ENCODE measurements at regions not wholly inside any gene's neighbourhood (a gene's known extent, or its start where the extent isn't known, plus 50 kb on each side); places are given as distances from the start of the nearest gene placed in this dataset.

GRCh38 chr19:33876192-33876591 is 79.5 kb downstream of the KCTD15 start:
- no peak for TF ChIP-seq CTCF (IDR thresholded peaks at IDR 0.05; ENCODE audit: extremely low read depth, missing control alignments)
- DNase-seq (ENCODE audit: low spot score) = no peak

DNA sequence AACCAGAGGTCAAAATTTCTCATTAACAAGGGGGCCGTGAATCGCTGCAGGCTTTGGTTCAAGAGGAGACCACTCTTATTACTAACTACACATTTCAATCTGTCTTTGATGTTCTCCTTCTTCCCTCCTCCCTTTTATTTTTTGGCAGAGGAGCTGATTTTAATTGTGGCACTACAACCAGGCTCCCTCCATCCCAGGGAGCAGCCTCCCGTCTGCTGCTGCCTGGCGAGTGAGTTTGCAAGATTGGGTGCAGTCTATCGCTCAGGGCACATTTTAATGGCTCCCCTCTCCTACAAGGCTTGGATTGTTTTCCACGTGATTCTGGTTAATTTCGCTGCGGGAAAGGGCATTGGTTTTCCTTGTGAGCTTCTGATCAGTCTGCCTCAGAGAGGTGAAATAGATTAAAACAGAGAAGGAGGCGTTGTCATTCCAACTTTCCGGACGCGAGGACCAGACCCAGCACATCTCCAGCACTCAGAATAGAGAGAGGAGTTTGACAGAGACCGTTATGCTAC is 81.4 kb downstream of the KCTD15 start:
- DNase-seq (ENCODE audit: low spot score) = no peak
- TF ChIP-seq CTCF (IDR thresholded peaks at IDR 0.05; ENCODE audit: extremely low read depth, missing control alignments) = no peak

DNA sequence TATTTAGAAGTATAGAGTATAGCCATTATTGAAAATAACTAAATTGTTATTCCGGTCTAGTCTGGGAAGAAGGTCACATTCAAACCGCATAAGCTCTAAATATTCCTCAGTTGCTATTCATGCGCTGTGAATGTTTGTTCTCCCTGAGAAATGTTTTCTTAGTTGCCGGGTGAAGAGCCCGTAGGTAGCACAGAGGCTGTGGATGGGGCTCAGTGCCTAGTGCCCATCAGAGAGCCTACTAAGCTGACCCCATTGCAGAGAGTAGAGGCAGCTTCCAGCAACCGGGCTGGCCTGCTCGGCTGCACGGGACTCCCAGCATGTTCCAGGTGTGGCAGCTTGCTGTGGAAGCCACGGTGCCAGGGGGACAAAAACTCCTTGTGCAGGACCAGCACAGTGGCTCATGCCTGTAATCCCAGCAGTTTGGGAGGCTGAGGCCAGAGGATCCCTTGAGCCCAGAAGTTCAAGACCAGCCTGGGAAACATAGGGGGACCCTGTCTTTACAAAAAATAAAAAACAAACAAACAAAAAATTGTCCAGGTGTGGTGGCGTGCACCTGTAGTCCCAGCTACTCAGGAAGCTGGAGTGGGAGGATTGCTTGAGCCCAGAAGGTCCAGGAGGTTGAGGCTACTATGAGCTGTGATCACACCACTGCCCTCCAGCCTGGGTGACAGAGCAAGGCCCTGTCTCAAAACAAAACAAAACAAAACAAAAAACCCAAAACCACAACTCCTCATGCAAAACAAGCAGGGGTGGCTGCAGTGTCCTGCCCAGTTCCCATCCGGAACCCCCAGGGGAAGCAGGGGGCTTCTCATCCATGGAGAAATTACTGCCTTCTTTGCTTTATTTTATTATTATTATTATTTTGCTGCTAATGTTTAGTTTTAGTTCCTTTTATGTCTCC is 82.5 kb downstream of the KCTD15 start:
- TF ChIP-seq CTCF (IDR thresholded peaks at IDR 0.05; ENCODE audit: extremely low read depth, missing control alignments) = no peak
- no peak for DNase-seq (ENCODE audit: low spot score)

DNA sequence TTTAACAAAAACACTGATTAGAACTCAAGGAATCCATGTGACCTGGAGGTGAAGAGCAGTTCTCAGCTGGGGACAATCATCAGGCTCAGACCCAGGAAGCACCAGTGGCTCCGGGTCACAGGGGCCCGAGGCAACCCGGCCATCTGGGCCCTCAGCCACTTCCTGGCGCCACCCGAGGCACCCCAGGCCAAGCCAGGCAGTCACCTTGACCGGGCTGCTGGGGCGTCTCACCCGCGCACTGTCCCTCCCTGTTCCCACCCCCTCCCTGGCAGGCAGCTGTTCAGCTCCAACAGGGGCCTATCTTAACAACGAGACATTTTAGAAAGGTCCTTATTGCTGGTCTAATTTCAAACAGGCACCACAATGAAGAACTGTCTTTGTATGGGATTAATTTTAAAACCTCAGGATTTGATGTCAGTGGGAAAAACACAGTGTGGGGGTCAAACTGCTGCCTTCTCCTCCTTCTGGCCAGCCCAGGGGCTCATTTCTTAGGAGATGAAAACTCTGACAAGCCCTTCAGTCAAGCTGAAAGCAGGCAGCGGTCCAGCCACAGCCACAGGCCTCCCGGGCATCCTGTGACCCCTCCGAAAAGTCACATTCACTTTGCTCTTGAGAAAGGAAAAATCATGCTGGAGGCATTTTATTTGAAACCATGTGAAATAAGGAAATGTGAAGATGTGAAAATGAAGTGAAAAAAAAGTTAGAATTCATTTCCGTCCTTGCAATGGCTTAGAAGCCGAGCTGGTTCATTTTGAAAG is 83.3 kb downstream of the KCTD15 start:
- TF ChIP-seq CTCF (IDR thresholded peaks at IDR 0.05; ENCODE audit: extremely low read depth, missing control alignments) = no peak
- DNase-seq (ENCODE audit: low spot score) = no peak

DNA sequence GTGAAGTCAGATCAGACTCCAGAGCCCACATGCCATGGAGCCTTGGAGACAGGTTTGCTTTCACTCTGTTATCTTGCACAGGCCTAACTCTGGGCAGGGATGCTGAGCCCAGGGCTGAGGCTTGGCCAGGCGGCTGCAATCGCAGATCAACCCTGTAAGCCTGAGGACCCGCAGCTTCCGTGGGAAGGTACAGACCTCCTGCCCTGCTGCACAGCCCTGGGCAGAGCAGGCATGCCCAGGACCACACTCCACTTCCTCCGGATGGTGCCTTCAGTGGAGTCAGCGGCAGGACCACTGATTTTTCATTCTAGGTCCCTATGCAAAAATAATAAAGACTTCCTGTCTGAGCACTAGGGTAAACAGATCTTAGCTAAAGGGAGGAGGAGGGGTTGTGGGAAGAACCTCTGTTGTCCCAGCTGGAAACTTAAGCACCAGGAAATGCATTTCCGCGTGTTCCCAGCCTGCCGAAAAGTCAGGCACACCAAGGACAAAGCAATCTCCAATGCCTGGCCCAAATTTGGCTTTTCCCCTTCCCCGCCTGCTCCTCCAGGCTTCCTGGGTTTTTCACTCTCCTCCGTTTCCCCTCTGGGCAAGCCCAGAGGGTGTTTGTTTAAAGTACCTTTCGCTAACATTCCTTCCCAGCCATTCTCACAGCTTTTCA is 87.3 kb downstream of the KCTD15 start:
- TF ChIP-seq CTCF (IDR thresholded peaks at IDR 0.05; ENCODE audit: extremely low read depth, missing control alignments) = no peak
- DNase-seq (ENCODE audit: low spot score) = no peak

GRCh38 chr19:33885236-33885635 is 88.6 kb downstream of the KCTD15 start:
- no peak for DNase-seq (ENCODE audit: low spot score)
- no peak for TF ChIP-seq CTCF (IDR thresholded peaks at IDR 0.05; ENCODE audit: extremely low read depth, missing control alignments)
